HAP-1 (cell line): ENCODE measurements at regions not wholly inside any gene's neighbourhood (a gene's known extent, or its start where the extent isn't known, plus 50 kb on each side); places are given as distances from the start of the nearest gene placed in this dataset.

ENCODE experiments used
- DNase-seq, 2 experiments: peaks; one replicate each; pipeline ENCODE4 v3.0.0-alpha.2; 2016 to 2020; ENCODE audit warnings: low spot score in 2 of 2
- H3K27me3 ChIP-seq: fragments of 250-450 bp; sonication (Bioruptor Pico); 2 replicates; pipeline ENCODE4 v1.5.1; 2020; ENCODE audit warnings: low read depth, mild to moderate bottlenecking, moderate library complexity
- H3K36me3 ChIP-seq: fragments of 250-450 bp; sonication (Bioruptor Pico); replicated peaks from 2 replicates; pipeline ENCODE4 v1.5.1; 2020; ENCODE audit warnings: mild to moderate bottlenecking
- H3K4me1 ChIP-seq: fragments of 250-450 bp; sonication (Bioruptor Pico); 2 replicates; pipeline ENCODE4 v1.5.1; 2020; ENCODE audit warnings: mild to moderate bottlenecking
- H3K4me3 ChIP-seq: fragments of 250-450 bp; sonication (Bioruptor Pico); 2 replicates; pipeline ENCODE4 v1.5.1; 2020; ENCODE audit warnings: mild to moderate bottlenecking, moderate library complexity
- H3K9me3 ChIP-seq: fragments of 250-450 bp; sonication (Bioruptor Pico); 2 replicates; pipeline ENCODE4 v1.5.1; 2020; ENCODE audit warnings: mild to moderate bottlenecking, moderate library complexity
- in situ Hi-C: fragments of 300-500 bp; cut with MboI; formaldehyde crosslinking; loops from 3 replicates; pipeline ENCODE4 v1.14.3; 2020; ENCODE audit warnings: low sequenced_read_pairs, inconsistent platforms, mixed read lengths

DNA sequence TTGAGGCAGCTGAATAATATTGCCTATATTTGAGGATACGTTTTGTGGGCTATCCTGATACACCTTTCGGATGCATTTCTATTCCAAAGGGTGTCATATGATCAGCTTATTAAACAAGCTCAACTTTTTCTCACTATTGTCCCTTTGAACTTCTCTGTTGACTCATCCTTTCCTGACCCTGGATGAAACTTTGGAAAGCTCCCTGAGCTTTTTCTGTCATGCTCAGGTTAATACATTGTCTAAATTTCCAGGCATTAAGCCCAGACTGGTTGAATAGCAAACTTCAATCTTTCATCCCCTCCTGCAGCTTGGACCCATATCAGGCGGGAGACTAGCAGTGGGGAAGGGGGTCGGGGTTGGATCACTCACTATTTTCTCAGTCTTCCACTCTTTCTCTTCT lies 104.9 kb upstream of the PTPN3 start:
- no peak for DNase-seq
- Histone ChIP-seq H3K9me3 (no peaks in the 10 kb centered on the region), H3K4me1 (no peaks in the 10 kb centered on the region), H3K4me3 (no peak overlapping the region), H3K27me3 (no peaks in the 10 kb centered on the region), H3K36me3 (no peaks in the 10 kb centered on the region)
- in situ Hi-C loops, result no loop called here

DNA sequence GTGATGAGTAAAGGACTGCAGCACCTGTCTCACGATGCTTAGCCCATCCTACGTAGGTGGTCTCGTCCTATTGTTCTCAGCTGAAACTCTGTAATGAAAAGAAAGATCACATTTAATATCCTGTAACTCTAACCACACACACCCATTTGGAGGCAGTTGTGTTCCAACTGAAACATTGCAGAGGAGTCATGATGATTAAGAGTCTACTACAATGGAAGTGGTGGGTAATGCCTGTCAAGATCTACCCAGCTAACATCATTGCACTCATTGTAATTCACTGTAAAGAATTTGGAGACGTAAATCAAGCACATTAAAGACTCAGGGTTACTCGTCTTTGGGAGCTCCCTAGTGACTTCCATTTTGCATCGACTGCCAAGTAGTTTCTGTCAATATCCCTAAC lies 106.0 kb upstream of the PTPN3 start:
- no peaks in the 10 kb centered on the region for H3K4me1 ChIP-seq
- H3K4me3 ChIP-seq, result no peak overlapping the region
- in situ Hi-C loops, result no loop called here
- H3K27me3 ChIP-seq, result no peaks in the 10 kb centered on the region
- H3K9me3 ChIP-seq, result no peaks in the 10 kb centered on the region
- H3K36me3 ChIP-seq, result no peaks in the 10 kb centered on the region
- no peak for DNase-seq

DNA sequence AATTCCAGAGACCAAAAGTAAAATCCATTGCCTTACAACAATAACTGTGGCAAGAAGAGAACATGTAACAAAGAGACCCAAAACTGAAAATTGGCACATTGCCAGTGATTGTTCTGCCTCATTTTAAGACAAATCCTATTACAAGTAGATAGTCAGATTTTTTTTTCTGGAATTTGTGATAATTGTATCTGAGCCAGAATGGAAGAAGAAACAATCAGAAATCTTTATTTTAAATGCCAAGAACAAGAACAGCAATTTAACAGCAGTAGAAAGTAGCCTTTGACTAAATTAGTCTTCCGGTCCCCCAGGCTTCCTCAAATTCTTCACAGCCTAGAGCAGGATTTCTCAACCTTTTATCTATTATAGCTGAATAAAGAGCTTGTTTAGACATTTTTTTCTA lies 106.7 kb upstream of the PTPN3 start:
- no peaks in the 10 kb centered on the region for H3K4me1 ChIP-seq
- H3K9me3 ChIP-seq, result no peaks in the 10 kb centered on the region
- in situ Hi-C loops, result no loop called here
- no peak for DNase-seq
- H3K36me3 ChIP-seq, result no peaks in the 10 kb centered on the region
- H3K4me3 ChIP-seq, result no peak overlapping the region
- H3K27me3 ChIP-seq, result no peaks in the 10 kb centered on the region

- in situ Hi-C loops, result no loop called here
- no peak for DNase-seq
- Histone ChIP-seq H3K27me3 (no peaks in the 10 kb centered on the region), H3K36me3 (no peaks in the 10 kb centered on the region), H3K9me3 (no peaks in the 10 kb centered on the region), H3K4me1 (no peaks in the 10 kb centered on the region), H3K4me3 (no peak overlapping the region)
Measured at GRCh38 chr9:109609060-109609459, 111.0 kb upstream of the PTPN3 start.

DNA sequence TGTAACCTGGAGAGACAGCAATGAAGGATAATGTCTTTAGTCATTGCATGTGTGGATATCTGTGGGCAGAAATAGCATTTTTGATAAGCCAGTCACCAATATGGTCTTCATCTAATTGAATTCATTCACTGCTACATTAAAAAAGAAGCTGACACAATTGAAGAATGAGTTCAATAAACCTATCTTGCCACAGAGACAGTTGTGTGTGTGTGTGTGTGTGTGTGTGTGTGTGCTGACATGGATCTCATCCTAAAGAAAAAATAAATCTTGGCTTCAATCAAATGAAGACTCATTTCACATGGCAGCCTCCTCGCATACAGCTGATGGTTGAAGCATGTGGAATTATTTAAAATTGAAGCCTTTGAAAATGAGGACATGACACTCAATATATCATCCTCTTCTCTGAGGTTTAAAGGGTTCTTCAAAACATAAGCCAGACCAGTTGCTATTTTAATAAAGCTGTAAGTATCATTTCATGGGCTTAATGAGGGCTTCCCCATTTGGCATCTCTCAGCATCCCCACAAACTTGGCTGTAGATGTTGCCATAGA lies 118.5 kb upstream of the PTPN3 start:
- Histone ChIP-seq H3K36me3 (no peaks in the 10 kb centered on the region), H3K4me1 (no peaks in the 10 kb centered on the region), H3K27me3 (no peaks in the 10 kb centered on the region), H3K4me3 (no peak overlapping the region), H3K9me3 (no peaks in the 10 kb centered on the region)
- no peak for DNase-seq
- in situ Hi-C loops, result no loop called here

- DNase-seq, result no peak
- Histone ChIP-seq H3K9me3 (no peaks in the 10 kb centered on the region), H3K4me3 (no peak overlapping the region), H3K36me3 (no peaks in the 10 kb centered on the region), H3K27me3 (no peaks in the 10 kb centered on the region), H3K4me1 (no peaks in the 10 kb centered on the region)
- in situ Hi-C loops, result no loop called here
Measured at GRCh38 chr9:109619310-109619709, 121.2 kb upstream of the PTPN3 start.

GRCh38 chr9:109624143-109624542 lies 126.0 kb upstream of the PTPN3 start:
- Histone ChIP-seq H3K27me3 (0 out of 2 replicates have a peak, but pooled peaks cover 3% of the 10 kb centered on the region), H3K4me1 (no peaks in the 10 kb centered on the region), H3K9me3 (no peaks in the 10 kb centered on the region), H3K4me3 (no peak overlapping the region), H3K36me3 (no peaks in the 10 kb centered on the region)
- in situ Hi-C loops, result no loop called here
- DNase-seq, result no peak

GRCh38 chr9:109624896-109625295 lies 126.8 kb upstream of the PTPN3 start:
- no peaks in the 10 kb centered on the region for H3K4me1 ChIP-seq
- no peaks in the 10 kb centered on the region for H3K9me3 ChIP-seq
- in situ Hi-C loops, result no loop called here
- no peak overlapping the region for H3K4me3 ChIP-seq
- H3K36me3 ChIP-seq, result no peaks in the 10 kb centered on the region
- H3K27me3 ChIP-seq, result 0 out of 2 replicates have a peak, but pooled peaks cover 3% of the 10 kb centered on the region
- DNase-seq, result no peak

DNA sequence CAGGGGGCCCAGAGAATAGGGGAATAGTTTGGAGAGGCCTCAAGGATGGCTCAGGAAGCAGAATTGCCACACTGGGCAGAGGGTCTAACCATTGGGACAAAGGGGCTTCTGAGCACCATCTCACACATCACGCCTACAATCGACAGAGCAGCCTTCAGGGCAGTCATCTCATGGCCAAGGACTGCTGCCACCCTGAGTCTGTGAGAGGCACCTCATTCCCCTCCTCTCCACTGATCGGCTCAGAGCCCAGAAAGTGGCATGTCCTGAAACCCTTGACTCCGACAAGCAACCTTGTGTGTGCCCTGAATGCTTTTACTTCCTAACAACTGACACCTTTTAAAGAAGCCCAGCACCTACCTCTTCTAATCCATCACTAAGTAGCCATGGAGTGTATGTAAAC lies 128.9 kb upstream of the PTPN3 start:
- Histone ChIP-seq H3K4me1 (no peaks in the 10 kb centered on the region), H3K4me3 (no peak overlapping the region), H3K9me3 (no peaks in the 10 kb centered on the region), H3K36me3 (no peaks in the 10 kb centered on the region), H3K27me3 (0 out of 2 replicates have a peak, but pooled peaks cover 3% of the 10 kb centered on the region)
- DNase-seq, result no peak
- in situ Hi-C loops, result no loop called here

DNA sequence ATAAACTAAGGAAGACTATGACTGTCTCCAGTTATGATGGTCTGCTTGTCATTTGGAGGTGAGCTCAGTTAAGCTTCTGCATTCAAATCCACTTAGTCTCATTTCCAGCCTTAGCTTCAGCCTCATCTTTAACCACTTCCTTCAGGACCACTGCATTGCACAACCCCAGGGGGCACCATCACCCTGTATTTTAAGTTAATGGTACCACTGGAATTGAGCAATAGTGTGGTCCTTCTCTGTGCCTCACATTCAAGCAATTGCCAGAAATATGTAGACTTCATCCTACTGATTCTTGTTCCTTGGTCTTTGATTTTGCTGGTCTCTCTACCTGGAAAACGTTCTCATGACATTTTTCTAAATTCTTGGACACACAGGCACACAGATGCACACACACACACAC lies 131.5 kb upstream of the PTPN3 start:
- in situ Hi-C loops, result no loop called here
- no peak for DNase-seq
- Histone ChIP-seq H3K4me3 (no peak overlapping the region), H3K9me3 (no peaks in the 10 kb centered on the region), H3K27me3 (peaks cover 3% of the 10 kb centered on the region; the same call in 1 of the 2 replicates), H3K36me3 (no peaks in the 10 kb centered on the region), H3K4me1 (no peaks in the 10 kb centered on the region)

DNA sequence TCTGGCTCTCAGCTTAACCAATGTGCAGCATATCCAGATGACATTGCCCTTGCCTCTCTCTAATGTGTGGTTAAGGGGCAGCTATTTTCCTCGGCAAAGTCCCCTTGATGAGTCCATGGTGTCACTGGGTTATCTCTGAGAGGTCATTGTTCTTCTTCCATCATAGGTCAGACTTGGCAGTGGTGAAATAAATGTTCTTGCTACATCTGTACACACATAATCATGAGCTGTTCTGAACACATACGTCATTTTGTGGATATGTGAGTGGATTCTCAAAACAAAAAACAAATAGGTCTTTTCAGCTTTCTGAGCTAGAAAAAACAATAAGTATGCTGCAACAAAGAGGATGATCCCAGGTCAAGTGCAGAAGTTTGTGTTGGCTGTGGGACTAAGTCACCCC lies 134.7 kb upstream of the PTPN3 start:
- H3K36me3 ChIP-seq, result no peaks in the 10 kb centered on the region
- H3K9me3 ChIP-seq, result no peaks in the 10 kb centered on the region
- H3K4me3 ChIP-seq, result no peak overlapping the region
- in situ Hi-C loops, result no loop called here
- no peaks in the 10 kb centered on the region for H3K4me1 ChIP-seq
- no peak for DNase-seq
- H3K27me3 ChIP-seq, result peaks cover 4% of the 10 kb centered on the region

DNA sequence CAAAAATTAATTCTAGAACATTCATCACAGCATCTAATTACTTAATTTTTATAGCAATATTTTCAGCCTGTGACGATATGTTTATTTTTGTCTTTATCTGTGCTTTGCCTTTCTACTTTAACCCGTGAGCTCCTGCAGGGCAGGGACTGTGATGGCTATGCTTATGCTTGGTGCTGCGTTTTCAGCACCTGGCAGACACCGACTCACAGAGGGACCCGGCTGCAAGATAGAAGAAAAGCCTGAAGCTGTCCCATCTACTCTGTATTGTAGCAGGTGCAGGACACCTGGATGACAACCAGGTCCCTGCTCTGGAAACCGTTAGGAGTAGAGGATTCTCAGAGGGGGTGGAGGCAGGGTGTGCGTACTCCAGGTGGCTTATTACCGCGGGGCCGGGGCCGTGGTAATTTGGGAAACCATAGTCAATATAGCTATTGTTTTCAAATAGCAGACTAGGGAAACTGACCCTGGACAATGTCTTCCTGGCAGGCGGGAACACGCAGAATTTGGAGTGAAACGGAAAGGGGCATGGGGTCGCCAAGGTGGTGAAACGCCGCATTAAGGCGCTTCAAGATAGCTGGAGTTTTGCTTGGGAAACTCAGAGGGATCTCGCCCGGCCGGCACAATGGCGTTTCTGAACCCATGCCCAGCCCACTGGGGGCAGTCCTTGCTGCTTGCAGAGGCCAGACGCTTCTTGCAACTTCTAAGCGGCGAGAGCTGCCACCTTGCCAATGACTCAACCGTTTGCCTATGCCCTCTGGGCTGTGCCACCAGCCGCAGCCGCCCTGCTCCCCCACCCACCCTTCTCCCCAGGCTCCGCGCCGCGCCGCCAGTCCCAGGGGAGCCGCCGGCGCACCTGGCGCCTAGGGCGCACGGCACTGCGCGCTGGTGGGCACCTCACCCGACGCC lies 140.1 kb upstream of the PALM2AKAP2 start:
- H3K27me3 ChIP-seq, result peaks cover 43% of the 10 kb centered on the region
- H3K36me3 ChIP-seq, result no peaks in the 10 kb centered on the region
- no peaks in the 10 kb centered on the region for H3K4me1 ChIP-seq
- no peak overlapping the region for H3K4me3 ChIP-seq
- in situ Hi-C loops, result no loop called here
- DNase-seq, result no peak
- no peaks in the 10 kb centered on the region for H3K9me3 ChIP-seq

GRCh38 chr9:109640580-109641371 lies 139.2 kb upstream of the PALM2AKAP2 start:
- no peaks in the 10 kb centered on the region for H3K4me1 ChIP-seq
- in situ Hi-C loops, result no loop called here
- no peak overlapping the region for H3K4me3 ChIP-seq
- peaks cover 43% of the 10 kb centered on the region for H3K27me3 ChIP-seq
- no peaks in the 10 kb centered on the region for H3K36me3 ChIP-seq
- no peaks in the 10 kb centered on the region for H3K9me3 ChIP-seq
- peak in 1 of 2 experiments; percentile 37 for DNase-seq

- Histone ChIP-seq H3K9me3 (no peaks in the 10 kb centered on the region), H3K4me1 (no peaks in the 10 kb centered on the region), H3K36me3 (no peaks in the 10 kb centered on the region), H3K27me3 (peaks cover 43% of the 10 kb centered on the region), H3K4me3 (no peak overlapping the region)
- in situ Hi-C loops, result no loop called here
- no peak for DNase-seq
Measured at GRCh38 chr9:109641372-109641659, 138.7 kb upstream of the PALM2AKAP2 start.
